Trophoblast cell (in vitro differentiated cells and primary cell): ENCODE measurements at regions not wholly inside any gene's neighbourhood (a gene's known extent, or its start where the extent isn't known, plus 50 kb on each side); places are given as distances from the start of the nearest gene placed in this dataset.

ENCODE experiments used
- DNase-seq, 2 donors: peaks; one replicate each; pipeline ENCODE4 v3.0.0-alpha.2; 2016
- H2AFZ ChIP-seq: 2 replicates; pipeline ENCODE4 v1.6.1; 2013; ENCODE audit warnings: low read length, moderate library complexity, mild to moderate bottlenecking; ENCODE audit not compliant: insufficient read depth, poor library complexity
- H2AK5ac ChIP-seq: 2 replicates; pipeline ENCODE4 v1.6.1; 2013; ENCODE audit warnings: mild to moderate bottlenecking, low read length
- H2BK120ac ChIP-seq: 2 replicates; pipeline ENCODE4 v1.6.1; 2013; ENCODE audit warnings: low read length, mild to moderate bottlenecking, moderate library complexity; ENCODE audit not compliant: insufficient read depth, poor library complexity
- H2BK12ac ChIP-seq: 2 replicates; pipeline ENCODE4 v1.6.1; 2013; ENCODE audit warnings: mild to moderate bottlenecking, low read length, moderate library complexity
- H2BK5ac ChIP-seq: 2 replicates; pipeline ENCODE4 v1.6.1; 2013; ENCODE audit warnings: low read length, low read depth, moderate library complexity, mild to moderate bottlenecking; ENCODE audit not compliant: poor library complexity
- H3K14ac ChIP-seq: 2 replicates; pipeline ENCODE4 v1.6.1; 2013; ENCODE audit warnings: mild to moderate bottlenecking, low read length
- H3K18ac ChIP-seq: 2 replicates; pipeline ENCODE4 v1.6.1; 2013; ENCODE audit warnings: mild to moderate bottlenecking, low read length
- H3K23ac ChIP-seq: 2 replicates; pipeline ENCODE4 v1.6.1; 2013; ENCODE audit warnings: low read length
- H3K27ac ChIP-seq: 2 replicates; pipeline ENCODE4 v1.5.1; 2013; ENCODE audit warnings: low read depth, mild to moderate bottlenecking, inconsistent platforms, low read length, moderate library complexity
- H3K27me3 ChIP-seq: 2 replicates; pipeline ENCODE4 v1.6.1; 2013; ENCODE audit warnings: inconsistent platforms, mild to moderate bottlenecking, low read length, moderate library complexity; ENCODE audit not compliant: insufficient read depth
- H3K36me3 ChIP-seq, 2 experiments: 1 replicate in 1 of 2; 2 replicates in 1 of 2; pipeline ENCODE4 v1.6.1; 2013; ENCODE audit warnings: low read length in 2 of 2, mild to moderate bottlenecking in 2 of 2, moderate library complexity in 1 of 2; ENCODE audit not compliant: insufficient read depth in 2 of 2, control insufficient read depth in 1 of 2
- H3K4ac ChIP-seq: 2 replicates; pipeline ENCODE4 v1.6.1; 2013; ENCODE audit warnings: low read depth, mild to moderate bottlenecking, low read length, moderate library complexity
- H3K4me1 ChIP-seq, 2 experiments: 1 replicate in 1 of 2; 2 replicates in 1 of 2; pipeline ENCODE4 v1.6.1; 2013; ENCODE audit warnings: low read length in 2 of 2, mild to moderate bottlenecking in 2 of 2, moderate library complexity in 1 of 2; ENCODE audit not compliant: insufficient read depth in 2 of 2, control insufficient read depth in 1 of 2
- H3K4me2 ChIP-seq: 2 replicates; pipeline ENCODE4 v1.6.1; 2013; ENCODE audit warnings: inconsistent platforms, mild to moderate bottlenecking, low read length, moderate library complexity
- H3K4me3 ChIP-seq: 2 replicates; pipeline ENCODE4 v1.5.1; 2013; ENCODE audit warnings: mild to moderate bottlenecking, low read depth, low read length, inconsistent platforms
- H3K79me1 ChIP-seq: one replicate; pipeline ENCODE4 v1.6.1; 2013; ENCODE audit warnings: low read length
- H3K79me2 ChIP-seq: 2 replicates; pipeline ENCODE4 v1.6.1; 2013; ENCODE audit warnings: low read length, mild to moderate bottlenecking; ENCODE audit not compliant: control insufficient read depth, insufficient read depth, poor library complexity
- H3K9ac ChIP-seq: 2 replicates; pipeline ENCODE4 v1.6.1; 2013; ENCODE audit warnings: mild to moderate bottlenecking, low read length
- H3K9me3 ChIP-seq: 2 replicates; pipeline ENCODE4 v1.6.1; 2013; ENCODE audit warnings: low read depth, mild to moderate bottlenecking, control low read depth, inconsistent platforms, low read length; ENCODE audit not compliant: insufficient read depth
- H4K12ac ChIP-seq: 2 replicates; pipeline ENCODE4 v1.6.1; 2013; ENCODE audit warnings: low read depth, mild to moderate bottlenecking, low read length, moderate library complexity
- H4K8ac ChIP-seq: 2 replicates; pipeline ENCODE4 v1.6.1; 2013; ENCODE audit warnings: low read depth, mild to moderate bottlenecking, low read length, moderate library complexity
- H4K91ac ChIP-seq: one replicate; pipeline ENCODE4 v1.6.1; 2013; ENCODE audit warnings: low read depth, mild to moderate bottlenecking, low read length, moderate library complexity
- WGBS: extraction: QIAGEN DNeasy Blood & Tissue Kit; methylation state at CpG from one replicate; pipeline ENCODE4 v1.1.7; 2013; ENCODE audit warnings: missing lambda C conversion rate; ENCODE audit not compliant: insufficient read length, insufficient coverage; ENCODE audit errors: extremely low coverage; 5-methylcytosine and 5-hydroxymethylcytosine counted together

GRCh38 chr10:78909221-78909620 lies 159.5 kb upstream of the ZMIZ1 start:
- no peak overlapping the region for H3K27ac ChIP-seq
- no peak overlapping the region for H3K23ac ChIP-seq

DNA sequence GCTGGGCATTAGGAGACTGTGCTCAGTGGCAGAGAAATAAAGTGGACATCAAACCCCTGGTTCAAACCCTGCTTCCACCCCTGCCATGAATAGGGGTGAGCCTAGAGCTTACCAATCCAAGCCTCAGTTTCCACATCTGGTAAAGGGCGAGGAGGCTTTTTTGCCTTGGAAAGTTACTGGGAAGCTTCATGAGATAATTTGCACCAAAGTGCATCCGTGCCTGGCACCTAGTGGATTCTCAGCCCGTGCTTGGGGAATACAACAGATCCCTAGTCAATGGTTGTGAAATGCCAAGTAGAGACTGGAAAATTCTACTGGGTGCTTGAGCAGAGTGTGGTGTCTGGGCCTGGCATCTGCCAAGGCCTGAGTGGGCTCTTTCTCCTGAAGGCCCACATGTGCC lies 158.7 kb upstream of the ZMIZ1 start:
- no peaks in the 10 kb centered on the region for H3K36me3 ChIP-seq
- no peak overlapping the region for H4K91ac ChIP-seq
- no peaks in the 10 kb centered on the region for H3K79me2 ChIP-seq
- H3K27me3 ChIP-seq = no peaks in the 10 kb centered on the region
- peaks cover 3% of the 10 kb centered on the region for H3K9me3 ChIP-seq
- H3K14ac ChIP-seq = no peak overlapping the region
- no peak overlapping the region for H2BK120ac ChIP-seq
- no peak for DNase-seq
- no peak overlapping the region for H3K4me2 ChIP-seq
- no peak overlapping the region for H3K18ac ChIP-seq
- WGBS = no CpG with 5 or more reads among the region's 3 CpGs
- H3K4me1 ChIP-seq = no peaks in the 10 kb centered on the region
- H3K27ac ChIP-seq = no peak overlapping the region
- H2AK5ac ChIP-seq = no peak overlapping the region
- no peak overlapping the region for H4K8ac ChIP-seq
- no peaks in the 10 kb centered on the region for H3K79me1 ChIP-seq
- no peak overlapping the region for H3K9ac ChIP-seq
- H4K12ac ChIP-seq = no peak overlapping the region
- H3K23ac ChIP-seq = no peak overlapping the region
- H2BK12ac ChIP-seq = no peak overlapping the region
- H2AFZ ChIP-seq = no peak overlapping the region
- H2BK5ac ChIP-seq = no peak overlapping the region
- no peak overlapping the region for H3K4ac ChIP-seq
- H3K4me3 ChIP-seq = no peak overlapping the region

More at GRCh38 chr10:78909221-78909620, 159.5 kb upstream of the ZMIZ1 start:
- no peak overlapping the region for H4K8ac ChIP-seq
- H3K18ac ChIP-seq = no peak overlapping the region
- H3K79me1 ChIP-seq = no peaks in the 10 kb centered on the region
- no peak overlapping the region for H4K91ac ChIP-seq
- peaks cover 3% of the 10 kb centered on the region for H3K9me3 ChIP-seq
- no peak for DNase-seq
- H3K36me3 ChIP-seq = no peaks in the 10 kb centered on the region
- no peaks in the 10 kb centered on the region for H3K79me2 ChIP-seq
- no peak overlapping the region for H2AK5ac ChIP-seq
- H2BK12ac ChIP-seq = no peak overlapping the region
- no peak overlapping the region for H3K4ac ChIP-seq
- no peaks in the 10 kb centered on the region for H3K27me3 ChIP-seq
- no peak overlapping the region for H3K14ac ChIP-seq
- no peak overlapping the region for H2BK5ac ChIP-seq
- no peak overlapping the region for H3K4me3 ChIP-seq
- no peak overlapping the region for H2AFZ ChIP-seq
- H3K4me2 ChIP-seq = no peak overlapping the region
- WGBS = no CpG with 5 or more reads among the region's 6 CpGs
- no peak overlapping the region for H4K12ac ChIP-seq
- H3K4me1 ChIP-seq = no peaks in the 10 kb centered on the region
- no peak overlapping the region for H3K9ac ChIP-seq
- H2BK120ac ChIP-seq = no peak overlapping the region

GRCh38 chr10:78910476-78910875 lies 158.3 kb upstream of the ZMIZ1 start:
- Histone ChIP-seq H2AK5ac (no peak overlapping the region), H3K4ac (no peak overlapping the region), H2BK12ac (no peak overlapping the region), H3K4me2 (no peak overlapping the region), H3K36me3 (no peaks in the 10 kb centered on the region), H3K9ac (no peak overlapping the region), H3K9me3 (peaks cover 3% of the 10 kb centered on the region), H3K79me1 (no peaks in the 10 kb centered on the region), H3K27ac (no peak overlapping the region), H4K12ac (no peak overlapping the region), H3K27me3 (no peaks in the 10 kb centered on the region), H2BK120ac (no peak overlapping the region), H3K4me3 (no peak overlapping the region), H3K4me1 (no peaks in the 10 kb centered on the region), H4K91ac (no peak overlapping the region), H3K14ac (no peak overlapping the region), H2BK5ac (no peak overlapping the region), H2AFZ (no peak overlapping the region), H4K8ac (no peak overlapping the region), H3K23ac (no peak overlapping the region), H3K79me2 (no peaks in the 10 kb centered on the region), H3K18ac (no peak overlapping the region)
- WGBS = no CpG with 5 or more reads among the region's 2 CpGs
- no peak for DNase-seq

GRCh38 chr10:78910886-78911285 lies 157.9 kb upstream of the ZMIZ1 start:
- WGBS = no CpG with 5 or more reads among the region's 7 CpGs
- Histone ChIP-seq H2BK120ac (no peak overlapping the region), H3K79me1 (no peaks in the 10 kb centered on the region), H4K12ac (no peak overlapping the region), H3K9me3 (peaks cover 3% of the 10 kb centered on the region), H3K14ac (no peak overlapping the region), H2AFZ (no peak overlapping the region), H3K23ac (no peak overlapping the region), H3K9ac (no peak overlapping the region), H3K4me1 (no peaks in the 10 kb centered on the region), H2BK12ac (no peak overlapping the region), H2BK5ac (no peak overlapping the region), H3K27ac (no peak overlapping the region), H2AK5ac (no peak overlapping the region), H3K18ac (no peak overlapping the region), H3K4ac (no peak overlapping the region), H4K91ac (no peak overlapping the region), H3K4me3 (no peak overlapping the region), H3K36me3 (no peaks in the 10 kb centered on the region), H4K8ac (no peak overlapping the region), H3K79me2 (no peaks in the 10 kb centered on the region), H3K27me3 (no peaks in the 10 kb centered on the region), H3K4me2 (no peak overlapping the region)
- no peak for DNase-seq
